ENCODE measurements at regions not wholly inside any gene's neighbourhood (a gene's known extent, or its start where the extent isn't known, plus 50 kb on each side); places are given as distances from the start of the nearest gene placed in this dataset.
"Not testable (repeated sequence)": the region's sequence is repeated elsewhere in the genome, so short reads cannot be mapped to it uniquely, and the experiment has no call there.

DNA sequence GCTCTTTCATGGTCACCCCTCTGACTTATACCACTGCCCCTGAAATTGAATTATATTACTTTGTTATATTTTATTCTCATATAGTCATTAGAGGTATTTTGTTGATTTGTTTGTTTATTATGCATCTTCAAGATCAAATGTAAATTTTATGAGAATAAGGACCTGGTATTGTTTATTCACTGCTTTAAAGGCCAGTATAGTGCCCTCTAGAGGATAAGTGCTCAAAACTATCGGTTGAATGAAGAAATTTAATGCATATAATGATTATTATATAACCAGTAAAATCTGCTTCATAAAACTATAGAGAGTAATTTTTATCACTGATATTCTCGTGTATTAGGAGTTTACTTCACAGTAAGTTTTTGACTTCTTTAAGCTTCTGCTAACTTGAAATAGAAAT lies 1401.9 kb downstream of the SLITRK1 start:
- DNase-seq, result no peak

- no peak for DNase-seq
Measured at GRCh38 chr13:82477436-82477835, 1404.8 kb downstream of the SLITRK1 start.

DNA sequence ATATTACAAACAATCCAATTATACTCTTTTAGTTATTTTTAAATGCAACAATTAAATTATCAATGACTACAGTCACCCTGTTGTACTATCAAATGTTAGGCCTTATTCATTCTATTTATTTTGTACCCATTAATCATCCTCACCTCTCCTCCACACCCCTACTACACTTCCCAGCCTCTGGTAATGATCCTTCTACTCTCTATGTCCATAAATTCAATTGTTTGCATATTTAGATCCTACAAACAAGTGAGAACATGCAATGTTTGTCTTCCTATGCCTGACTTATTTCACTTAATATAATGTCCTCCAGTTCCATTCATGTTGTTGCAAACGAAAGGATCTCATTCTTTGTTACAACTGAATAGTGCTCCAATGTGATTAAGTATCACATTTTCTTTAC lies 1414.6 kb downstream of the SLITRK1 start:
- DNase-seq, result no peak

DNA sequence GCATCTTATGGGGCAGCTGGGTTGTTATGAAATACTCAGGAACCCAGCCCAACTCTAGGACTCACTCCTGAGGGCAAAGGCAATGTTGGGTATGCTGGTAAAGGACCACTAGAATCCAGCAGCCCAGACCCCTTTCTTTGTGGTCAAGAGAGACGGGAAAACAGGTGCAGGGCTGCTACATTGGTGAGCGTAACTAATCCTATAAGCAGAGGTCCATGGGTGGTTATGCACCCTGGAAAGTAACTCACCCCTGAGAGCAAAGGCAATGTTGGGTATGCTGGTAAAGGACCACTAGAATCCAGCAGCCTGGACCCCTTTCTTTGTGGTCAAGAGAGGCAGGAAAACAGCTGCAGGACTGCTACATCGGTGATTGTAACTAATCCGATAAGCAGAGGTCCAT lies 1422.7 kb downstream of the SLITRK1 start:
- DNase-seq, result not testable (repeated sequence)

- DNase-seq, result no peak
Measured at GRCh38 chr13:82458169-82458568, 1424.1 kb downstream of the SLITRK1 start.

DNA sequence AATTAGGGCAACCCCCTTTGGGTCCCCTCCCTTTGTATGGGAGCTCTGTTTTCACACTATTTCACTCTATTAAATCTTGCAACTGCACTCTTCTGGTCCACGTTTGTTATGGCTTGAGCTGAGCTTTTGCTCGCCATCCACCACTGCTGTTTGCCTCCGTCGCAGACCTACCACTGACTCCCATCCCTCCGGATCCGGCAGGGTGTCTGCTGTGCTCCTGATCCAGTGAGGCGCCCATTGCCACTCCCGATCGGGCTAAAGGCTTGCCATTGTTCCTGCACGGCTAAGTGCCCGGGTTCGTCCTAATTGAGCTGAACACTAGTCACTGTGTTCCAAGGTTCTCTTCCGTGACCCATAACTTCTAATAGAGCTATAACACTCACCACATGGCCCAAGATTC lies 1424.7 kb downstream of the SLITRK1 start:
- DNase-seq, result not testable (repeated sequence)

DNA sequence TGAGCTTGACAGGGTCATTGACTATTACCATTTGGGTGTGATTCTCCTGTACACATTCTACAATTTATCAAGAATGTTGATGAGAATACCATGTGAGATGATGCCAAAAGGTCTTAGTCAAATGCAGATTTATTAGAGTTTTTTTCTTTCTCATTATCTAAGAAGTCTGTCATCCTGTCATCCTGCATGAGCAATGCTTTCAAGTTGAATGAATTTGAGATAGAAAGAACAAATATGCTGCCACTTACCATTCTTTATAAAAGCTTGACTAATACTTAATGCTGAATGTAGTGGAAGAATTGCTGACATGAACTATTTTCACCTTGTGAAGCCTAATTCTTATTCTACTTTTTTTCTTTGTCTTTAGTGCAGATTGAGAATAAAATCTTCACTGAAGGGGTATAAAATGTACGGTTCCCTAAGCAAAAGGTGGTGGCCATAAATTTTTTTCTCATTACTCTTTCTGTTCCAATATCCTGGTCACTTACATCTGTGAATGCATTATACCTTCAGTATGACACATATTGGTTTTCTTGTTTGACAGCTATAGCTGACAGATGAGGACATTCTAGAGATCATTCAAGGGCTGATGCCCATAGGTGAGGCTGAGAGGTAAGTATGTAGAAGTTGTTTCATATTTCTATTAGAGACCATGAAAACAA lies 1434.7 kb downstream of the SLITRK1 start:
- no peak for DNase-seq

DNA sequence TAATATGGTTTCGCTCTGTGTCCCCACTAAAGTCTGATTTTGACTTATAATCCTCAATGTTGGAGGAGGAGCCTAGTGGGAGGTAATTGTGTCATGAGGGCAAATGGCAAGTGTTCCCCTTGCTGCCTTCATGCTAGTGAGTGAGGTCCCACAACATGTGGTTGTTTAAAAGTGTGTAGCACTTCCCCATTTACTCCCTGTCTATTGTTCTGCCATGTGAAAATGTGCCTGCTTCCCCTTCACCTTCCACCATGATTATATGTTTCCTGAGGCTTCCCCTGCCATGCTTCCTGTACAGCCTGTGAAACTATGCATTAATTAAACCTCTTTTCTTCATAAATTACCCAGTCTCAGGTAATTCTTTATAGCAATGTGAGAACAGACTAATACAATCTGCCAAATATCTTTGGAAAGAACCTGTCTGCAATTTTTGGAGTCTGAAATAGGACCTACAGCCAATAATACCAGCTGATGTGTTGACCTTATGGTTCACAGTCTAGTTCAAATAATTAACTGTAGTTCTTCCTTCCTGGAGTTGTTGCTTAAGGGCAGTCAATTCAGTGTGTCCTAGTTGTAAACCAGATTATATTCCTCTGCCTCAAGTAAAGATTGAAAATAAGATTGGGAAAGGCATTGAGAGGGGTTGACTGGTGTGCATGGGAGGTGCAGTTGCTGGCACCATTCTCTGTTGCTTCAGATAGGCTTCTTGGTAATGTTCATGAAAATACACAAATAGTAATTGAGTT lies 1442.9 kb downstream of the SLITRK1 start:
- no peak for DNase-seq

DNA sequence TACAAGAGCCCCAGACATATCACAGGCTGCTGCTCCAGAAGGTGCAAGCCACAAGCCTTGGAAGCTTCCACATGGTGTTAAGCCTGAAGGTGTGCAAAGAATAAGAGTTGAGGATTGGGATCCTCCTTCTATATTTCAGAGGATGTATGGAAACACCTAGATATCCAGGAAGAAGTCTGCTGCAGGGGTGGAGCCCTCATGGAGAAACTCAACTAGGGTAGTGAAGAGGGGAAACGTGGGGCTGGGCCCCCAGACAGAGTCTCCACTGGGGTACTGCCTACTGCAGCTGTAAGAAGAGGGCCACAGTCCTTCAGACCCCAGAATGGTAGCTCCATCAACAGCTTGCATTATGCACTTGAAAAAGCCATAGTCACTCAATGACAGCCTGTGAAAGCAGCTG lies 1444.0 kb downstream of the SLITRK1 start:
- no peak for DNase-seq

- DNase-seq, result no peak
Measured at GRCh38 chr13:82436099-82436585, 1446.1 kb downstream of the SLITRK1 start.

GRCh38 chr13:82432949-82433348 lies 1449.3 kb downstream of the SLITRK1 start:
- DNase-seq, result no peak

DNA sequence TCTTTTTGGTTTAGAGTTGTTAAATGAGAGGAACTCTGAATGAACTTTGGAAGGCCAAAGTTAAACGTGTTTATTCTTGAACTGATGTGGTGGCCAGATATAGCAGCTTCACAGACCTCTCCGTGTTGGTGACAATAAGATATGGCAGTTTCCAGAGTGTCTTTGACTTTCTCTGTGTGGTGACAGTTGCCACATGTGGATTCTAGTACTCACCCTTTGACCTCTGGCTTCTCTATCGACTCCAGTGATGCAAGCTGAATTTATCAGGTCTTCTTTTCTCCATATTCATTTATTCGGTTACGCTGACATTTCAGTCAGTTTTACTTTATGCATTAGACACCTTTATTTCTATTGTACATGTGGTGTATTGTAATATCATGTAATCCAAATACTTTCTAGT lies 1469.5 kb downstream of the SLITRK1 start:
- no peak for DNase-seq

- DNase-seq, result no peak
Measured at GRCh38 chr13:82407321-82407720, 1475.0 kb downstream of the SLITRK1 start.

DNA sequence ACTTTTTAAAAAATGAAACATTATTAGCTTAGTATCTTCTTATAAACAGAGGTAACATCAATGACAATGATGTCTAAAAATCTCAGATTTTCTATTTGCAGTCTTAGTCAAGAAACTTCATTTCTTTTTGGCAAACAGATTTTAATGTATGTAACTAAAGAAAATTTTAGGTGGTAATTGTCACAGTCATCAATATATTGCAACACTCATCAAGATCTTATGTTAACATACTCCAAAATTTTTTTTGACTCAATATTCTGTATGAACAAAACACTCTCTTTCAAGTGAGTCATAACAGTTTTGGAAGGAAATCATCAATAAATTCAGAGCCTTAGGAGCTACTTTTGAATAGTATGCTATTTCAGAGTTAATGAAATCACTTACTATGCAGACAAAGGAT lies 1507.6 kb downstream of the SLITRK1 start:
- DNase-seq, result no peak

- no peak for DNase-seq
Measured at GRCh38 chr13:82370316-82370715, 1512.0 kb downstream of the SLITRK1 start.

DNA sequence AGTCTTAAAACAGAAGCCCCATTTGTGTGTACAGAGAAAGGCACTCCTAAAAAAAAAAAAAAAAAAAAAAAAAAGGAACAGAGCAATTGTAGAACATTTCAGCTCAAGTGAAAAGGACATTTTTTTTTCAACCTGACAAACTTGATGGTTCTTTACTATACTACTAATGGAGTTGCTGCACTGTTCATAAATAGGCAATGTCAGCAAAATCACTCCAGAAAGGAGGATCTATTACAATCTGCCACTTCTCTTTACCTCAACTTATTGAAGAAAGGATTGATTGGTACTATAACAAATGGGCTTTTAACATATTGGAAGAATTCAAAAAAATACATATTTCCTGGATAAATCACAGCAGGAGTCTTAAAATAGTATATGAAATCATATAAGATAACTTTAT lies 1517.7 kb downstream of the SLITRK1 start:
- no peak for DNase-seq

DNA sequence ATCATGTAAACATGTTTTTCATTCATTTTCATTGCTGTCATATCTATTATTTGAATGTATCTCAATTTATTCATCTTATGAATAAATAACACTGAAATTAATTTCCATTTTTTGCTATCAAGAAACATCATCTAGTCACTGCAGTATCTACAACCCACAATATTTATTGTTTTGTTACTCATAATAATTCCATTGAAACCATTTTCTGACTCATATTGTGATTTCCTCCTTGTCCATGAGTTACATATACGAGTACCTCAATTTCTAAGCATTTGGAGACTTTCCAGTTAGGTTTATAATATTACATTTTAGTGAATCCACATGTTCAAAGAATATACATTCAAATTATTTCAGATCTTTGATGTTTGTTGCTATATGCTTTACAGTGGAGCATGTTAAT lies 1524.0 kb downstream of the SLITRK1 start:
- no peak for DNase-seq

- DNase-seq, result no peak
Measured at GRCh38 chr13:82356667-82357410, 1525.4 kb downstream of the SLITRK1 start.

DNA sequence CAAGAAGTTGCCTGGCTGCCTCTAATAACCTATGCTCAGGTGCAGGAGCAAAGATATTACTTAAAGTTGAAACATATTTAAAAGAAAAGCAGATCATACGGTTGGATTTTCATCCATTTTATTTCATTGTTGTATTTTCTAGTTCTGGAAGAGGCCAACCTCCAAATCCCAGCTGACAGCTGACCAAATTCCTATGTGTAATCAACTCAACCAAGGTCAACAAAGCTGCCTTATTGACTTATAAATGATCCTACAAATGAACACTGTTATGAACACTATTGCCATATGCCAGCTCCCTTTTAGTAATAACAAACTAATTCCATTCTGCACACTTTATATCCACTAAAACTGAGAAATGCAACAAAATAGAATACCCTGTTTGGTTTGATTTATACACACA lies 1537.4 kb downstream of the SLITRK1 start:
- no peak for DNase-seq

- no peak for DNase-seq
Measured at GRCh38 chr13:82341116-82341515, 1541.2 kb downstream of the SLITRK1 start.

GRCh38 chr13:82330499-82330898 lies 1551.8 kb downstream of the SLITRK1 start:
- no peak for DNase-seq

DNA sequence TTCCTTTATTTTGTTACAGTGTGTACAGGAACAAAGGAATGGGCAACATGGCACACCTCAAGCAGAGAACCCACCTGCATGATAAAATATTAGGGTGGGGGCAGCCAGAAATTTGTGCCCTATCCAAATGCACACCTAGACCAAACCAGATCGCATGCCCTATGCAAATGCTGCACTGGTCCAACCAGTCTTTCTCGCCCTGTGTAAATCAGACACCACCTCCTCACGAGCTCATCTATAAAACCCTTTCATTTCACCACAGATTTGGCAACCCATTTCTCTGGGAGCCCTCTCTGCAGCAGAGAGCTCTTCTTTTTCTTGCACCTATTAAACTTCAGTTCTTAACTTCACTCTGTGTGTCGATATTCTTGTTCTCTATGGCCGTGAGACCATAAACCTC lies 1559.2 kb downstream of the SLITRK1 start:
- no peak for DNase-seq

DNA sequence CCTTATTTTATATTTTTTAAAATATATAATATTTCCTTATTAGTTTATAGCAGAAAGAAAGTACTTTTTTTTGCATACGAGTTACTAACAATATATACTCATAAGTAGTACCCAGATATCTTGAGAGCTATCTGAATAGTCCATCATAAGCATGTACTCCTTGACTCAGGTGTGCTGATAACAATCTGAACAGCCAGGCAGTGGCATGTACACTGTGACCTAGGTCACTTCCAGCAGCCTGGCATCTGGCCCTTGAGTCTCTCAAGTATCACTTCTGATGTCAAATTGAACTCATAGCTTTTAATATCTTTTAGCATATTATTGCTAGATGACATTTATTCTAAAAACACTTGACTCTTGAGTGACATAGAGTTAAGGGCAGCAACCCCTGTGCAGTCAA lies 1576.7 kb downstream of the SLITRK1 start:
- DNase-seq, result no peak

DNA sequence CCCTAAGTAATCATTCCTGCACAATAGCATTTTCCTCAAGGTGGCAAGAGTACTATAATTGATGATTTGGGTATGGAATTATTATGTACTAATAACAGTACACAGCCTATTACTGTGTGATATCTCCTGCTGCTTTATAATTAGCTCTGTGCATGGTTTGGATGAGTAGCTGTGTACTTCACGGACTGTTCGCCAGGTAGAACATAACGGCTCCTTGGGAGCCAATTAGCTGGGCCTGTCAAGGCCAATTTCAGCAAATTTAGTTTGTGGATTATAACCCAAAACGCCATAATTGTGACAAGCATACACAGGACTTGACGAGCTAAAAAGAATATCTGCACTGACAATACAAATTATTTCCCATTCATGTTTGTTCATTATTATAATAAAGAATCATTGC lies 1584.2 kb downstream of the SLITRK1 start:
- DNase-seq, result no peak
